ENCODE measurements at regions not wholly inside any gene's neighbourhood (a gene's known extent, or its start where the extent isn't known, plus 50 kb on each side); places are given as distances from the start of the nearest gene placed in this dataset.

GRCh38 chr10:3427347-3427746 lies 254.8 kb upstream of the PITRM1 start:
- no peak overlapping the region for H3K9ac ChIP-seq (ENCODE audit: low read length in 2 of 2)
- H3K36me3 ChIP-seq (ENCODE audit: control insufficient read depth in 2 of 2, insufficient read depth in 2 of 2, low read length in 2 of 2): no peaks in the 10 kb centered on the region
- no peaks in the 10 kb centered on the region for H3K4me1 ChIP-seq (ENCODE audit: control insufficient read depth, insufficient read depth, low read length)
- no peak overlapping the region for H3K4me3 ChIP-seq (ENCODE audit: low read length in 2 of 2)
- H3K27ac ChIP-seq (ENCODE audit: low read length): no peak overlapping the region
- no peaks in the 10 kb centered on the region for H3K9me3 ChIP-seq (ENCODE audit: control insufficient read depth in 2 of 2, low read length in 2 of 2)
- H3K27me3 ChIP-seq (ENCODE audit: control insufficient read depth in 1 of 2, insufficient read depth in 2 of 2, low read length in 2 of 2): no peaks in the 10 kb centered on the region

- Histone ChIP-seq H3K36me3 (ENCODE audit: control insufficient read depth in 2 of 2, insufficient read depth in 2 of 2, low read length in 2 of 2) (no peaks in the 10 kb centered on the region), H3K4me3 (ENCODE audit: low read length in 2 of 2) (no peak overlapping the region), H3K27me3 (ENCODE audit: control insufficient read depth in 1 of 2, insufficient read depth in 2 of 2, low read length in 2 of 2) (no peaks in the 10 kb centered on the region), H3K4me1 (ENCODE audit: control insufficient read depth, insufficient read depth, low read length) (no peaks in the 10 kb centered on the region), H3K9me3 (ENCODE audit: control insufficient read depth in 2 of 2, low read length in 2 of 2) (no peaks in the 10 kb centered on the region), H3K9ac (ENCODE audit: low read length in 2 of 2) (no peak overlapping the region), H3K27ac (ENCODE audit: low read length) (no peak overlapping the region)
Observed at GRCh38 chr10:3426190-3426845, 253.7 kb upstream of the PITRM1 start.

- H3K27ac ChIP-seq (ENCODE audit: low read length): no peak overlapping the region
- no peaks in the 10 kb centered on the region for H3K9me3 ChIP-seq (ENCODE audit: control insufficient read depth in 2 of 2, low read length in 2 of 2)
- H3K27me3 ChIP-seq (ENCODE audit: control insufficient read depth in 1 of 2, insufficient read depth in 2 of 2, low read length in 2 of 2): no peaks in the 10 kb centered on the region
- H3K4me1 ChIP-seq (ENCODE audit: control insufficient read depth, insufficient read depth, low read length): no peaks in the 10 kb centered on the region
- H3K4me3 ChIP-seq (ENCODE audit: low read length in 2 of 2): no peak overlapping the region
- H3K36me3 ChIP-seq (ENCODE audit: control insufficient read depth in 2 of 2, insufficient read depth in 2 of 2, low read length in 2 of 2): no peaks in the 10 kb centered on the region
- H3K9ac ChIP-seq (ENCODE audit: low read length in 2 of 2): no peak overlapping the region
Observed at GRCh38 chr10:3425716-3426115, 253.1 kb upstream of the PITRM1 start.

- Histone ChIP-seq H3K9ac (ENCODE audit: low read length in 2 of 2) (no peak overlapping the region), H3K4me1 (ENCODE audit: control insufficient read depth, insufficient read depth, low read length) (no peaks in the 10 kb centered on the region), H3K27me3 (ENCODE audit: control insufficient read depth in 1 of 2, insufficient read depth in 2 of 2, low read length in 2 of 2) (no peaks in the 10 kb centered on the region), H3K4me3 (ENCODE audit: low read length in 2 of 2) (no peak overlapping the region), H3K9me3 (ENCODE audit: control insufficient read depth in 2 of 2, low read length in 2 of 2) (no peaks in the 10 kb centered on the region), H3K36me3 (ENCODE audit: control insufficient read depth in 2 of 2, insufficient read depth in 2 of 2, low read length in 2 of 2) (no peaks in the 10 kb centered on the region), H3K27ac (ENCODE audit: low read length) (no peak overlapping the region)
Observed at GRCh38 chr10:3425261-3425660, 252.7 kb upstream of the PITRM1 start.

- Histone ChIP-seq H3K36me3 (ENCODE audit: control insufficient read depth in 2 of 2, insufficient read depth in 2 of 2, low read length in 2 of 2) (no peaks in the 10 kb centered on the region), H3K9ac (ENCODE audit: low read length in 2 of 2) (no peak overlapping the region), H3K27ac (ENCODE audit: low read length) (no peak overlapping the region), H3K9me3 (ENCODE audit: control insufficient read depth in 2 of 2, low read length in 2 of 2) (no peaks in the 10 kb centered on the region), H3K4me3 (ENCODE audit: low read length in 2 of 2) (no peak overlapping the region), H3K27me3 (ENCODE audit: control insufficient read depth in 1 of 2, insufficient read depth in 2 of 2, low read length in 2 of 2) (no peaks in the 10 kb centered on the region), H3K4me1 (ENCODE audit: control insufficient read depth, insufficient read depth, low read length) (no peaks in the 10 kb centered on the region)
Observed at GRCh38 chr10:3424111-3424851, 251.7 kb upstream of the PITRM1 start.

- Histone ChIP-seq H3K9ac (ENCODE audit: low read length in 2 of 2) (no peak overlapping the region), H3K27ac (ENCODE audit: low read length) (no peak overlapping the region), H3K4me1 (ENCODE audit: control insufficient read depth, insufficient read depth, low read length) (no peaks in the 10 kb centered on the region), H3K36me3 (ENCODE audit: control insufficient read depth in 2 of 2, insufficient read depth in 2 of 2, low read length in 2 of 2) (no peaks in the 10 kb centered on the region), H3K9me3 (ENCODE audit: control insufficient read depth in 2 of 2, low read length in 2 of 2) (no peaks in the 10 kb centered on the region), H3K4me3 (ENCODE audit: low read length in 2 of 2) (no peak overlapping the region), H3K27me3 (ENCODE audit: control insufficient read depth in 1 of 2, insufficient read depth in 2 of 2, low read length in 2 of 2) (no peaks in the 10 kb centered on the region)
Observed at GRCh38 chr10:3423384-3423783, 250.8 kb upstream of the PITRM1 start.

GRCh38 chr10:3422282-3422681 lies 249.7 kb upstream of the PITRM1 start:
- Histone ChIP-seq H3K9ac (ENCODE audit: low read length in 2 of 2) (no peak overlapping the region), H3K9me3 (ENCODE audit: control insufficient read depth in 2 of 2, low read length in 2 of 2) (no peaks in the 10 kb centered on the region), H3K27me3 (ENCODE audit: control insufficient read depth in 1 of 2, insufficient read depth in 2 of 2, low read length in 2 of 2) (no peaks in the 10 kb centered on the region), H3K36me3 (ENCODE audit: control insufficient read depth in 2 of 2, insufficient read depth in 2 of 2, low read length in 2 of 2) (no peaks in the 10 kb centered on the region), H3K4me1 (ENCODE audit: control insufficient read depth, insufficient read depth, low read length) (no peaks in the 10 kb centered on the region), H3K27ac (ENCODE audit: low read length) (no peak overlapping the region), H3K4me3 (ENCODE audit: low read length in 2 of 2) (no peak overlapping the region)

- H3K27me3 ChIP-seq (ENCODE audit: control insufficient read depth in 1 of 2, insufficient read depth in 2 of 2, low read length in 2 of 2): no peaks in the 10 kb centered on the region
- H3K4me1 ChIP-seq (ENCODE audit: control insufficient read depth, insufficient read depth, low read length): no peaks in the 10 kb centered on the region
- H3K9ac ChIP-seq (ENCODE audit: low read length in 2 of 2): no peak overlapping the region
Observed at GRCh38 chr10:3421537-3422257, 249.1 kb upstream of the PITRM1 start.

GRCh38 chr10:3420527-3421469 lies 248.2 kb upstream of the PITRM1 start:
- no peaks in the 10 kb centered on the region for H3K36me3 ChIP-seq (ENCODE audit: control insufficient read depth in 2 of 2, insufficient read depth in 2 of 2, low read length in 2 of 2)
- no peak overlapping the region for H3K4me3 ChIP-seq (ENCODE audit: low read length in 2 of 2)
- no peaks in the 10 kb centered on the region for H3K27me3 ChIP-seq (ENCODE audit: control insufficient read depth in 1 of 2, insufficient read depth in 2 of 2, low read length in 2 of 2)
- no peaks in the 10 kb centered on the region for H3K4me1 ChIP-seq (ENCODE audit: control insufficient read depth, insufficient read depth, low read length)
- no peaks in the 10 kb centered on the region for H3K9me3 ChIP-seq (ENCODE audit: control insufficient read depth in 2 of 2, low read length in 2 of 2)
- H3K27ac ChIP-seq (ENCODE audit: low read length): no peak overlapping the region
- no peak overlapping the region for H3K9ac ChIP-seq (ENCODE audit: low read length in 2 of 2)

More at GRCh38 chr10:3421537-3422257, 249.1 kb upstream of the PITRM1 start:
- Histone ChIP-seq H3K4me3 (ENCODE audit: low read length in 2 of 2) (no peak overlapping the region), H3K9me3 (ENCODE audit: control insufficient read depth in 2 of 2, low read length in 2 of 2) (no peaks in the 10 kb centered on the region), H3K27ac (ENCODE audit: low read length) (no peak overlapping the region), H3K36me3 (ENCODE audit: control insufficient read depth in 2 of 2, insufficient read depth in 2 of 2, low read length in 2 of 2) (no peaks in the 10 kb centered on the region)

GRCh38 chr10:3419719-3420495 lies 247.3 kb upstream of the PITRM1 start:
- Histone ChIP-seq H3K9me3 (ENCODE audit: control insufficient read depth in 2 of 2, low read length in 2 of 2) (no peaks in the 10 kb centered on the region), H3K27me3 (ENCODE audit: control insufficient read depth in 1 of 2, insufficient read depth in 2 of 2, low read length in 2 of 2) (no peaks in the 10 kb centered on the region), H3K4me3 (ENCODE audit: low read length in 2 of 2) (no peak overlapping the region), H3K9ac (ENCODE audit: low read length in 2 of 2) (no peak overlapping the region), H3K36me3 (ENCODE audit: control insufficient read depth in 2 of 2, insufficient read depth in 2 of 2, low read length in 2 of 2) (no peaks in the 10 kb centered on the region), H3K27ac (ENCODE audit: low read length) (no peak overlapping the region), H3K4me1 (ENCODE audit: control insufficient read depth, insufficient read depth, low read length) (no peaks in the 10 kb centered on the region)
